Type B pancreatic cell (in vitro differentiated cells): ENCODE measurements at regions not wholly inside any gene's neighbourhood (a gene's known extent, or its start where the extent isn't known, plus 50 kb on each side); places are given as distances from the start of the nearest gene placed in this dataset.

Experiments used
- DNase-seq: peaks from one replicate; pipeline ENCODE4 v3.0.0; 2021; ENCODE audit warnings: mixed read lengths; ENCODE audit not compliant: unreplicated experiment; ENCODE audit errors: extremely low spot score
- H3K27ac Mint-ChIP-seq: 2 replicates; pipeline ENCODE4 v1.8.0; 2021; ENCODE audit warnings: mild to moderate bottlenecking, mixed read lengths
- H3K27me3 Mint-ChIP-seq: 2 replicates; pipeline ENCODE4 v1.8.0; 2021; ENCODE audit warnings: mixed read lengths
- H3K36me3 Mint-ChIP-seq: 2 replicates; pipeline ENCODE4 v1.8.0; 2021; ENCODE audit warnings: mixed read lengths
- H3K4me1 Mint-ChIP-seq: one replicate; pipeline ENCODE4 v1.8.0; 2021; ENCODE audit warnings: mixed read lengths; ENCODE audit not compliant: unreplicated experiment
- H3K4me3 Mint-ChIP-seq: 2 replicates; pipeline ENCODE4 v1.8.0; 2021; ENCODE audit warnings: mild to moderate bottlenecking, mixed read lengths
- H3K9me3 Mint-ChIP-seq: 2 replicates; pipeline ENCODE4 v1.8.0; 2021; ENCODE audit warnings: mixed read lengths
- TF ChIP-seq, protein P1 (sequence below): fragments of 200-600 bp; sonication (generic); conservative IDR thresholded peaks from 2 replicates; pipeline ENCODE4 v1.5.0; 2021; ENCODE audit warnings: antibody characterized with exemption, mild to moderate bottlenecking

DNA sequence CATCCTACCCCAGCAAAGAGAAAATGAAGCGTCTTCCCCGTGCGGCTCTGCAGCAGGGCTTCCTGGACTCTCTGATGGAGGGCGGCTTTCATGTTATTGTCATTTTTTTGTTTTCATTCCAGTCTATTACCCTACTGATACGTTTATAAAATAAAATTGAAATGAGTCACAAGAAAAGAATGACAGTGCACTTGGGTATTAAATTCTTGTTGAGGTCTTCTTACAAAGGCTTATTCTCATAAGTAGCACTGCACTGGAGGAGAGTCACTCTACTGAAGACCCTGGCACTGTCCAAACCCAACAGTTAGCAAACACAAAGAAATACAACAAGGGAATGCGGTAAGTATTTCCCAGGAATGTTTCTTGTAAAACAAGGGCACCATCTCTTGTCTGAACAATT lies 379.3 kb downstream of the MAFB start:
- Mint-ChIP-seq H3K27ac (no peak overlapping the region), H3K4me1 (peaks cover 16% of the 10 kb centered on the region), H3K4me3 (no peak overlapping the region), H3K36me3 (no peaks in the 10 kb centered on the region), H3K27me3 (peaks cover 2% of the 10 kb centered on the region), H3K9me3 (no peaks in the 10 kb centered on the region)
- TF ChIP-seq, protein P1, sequence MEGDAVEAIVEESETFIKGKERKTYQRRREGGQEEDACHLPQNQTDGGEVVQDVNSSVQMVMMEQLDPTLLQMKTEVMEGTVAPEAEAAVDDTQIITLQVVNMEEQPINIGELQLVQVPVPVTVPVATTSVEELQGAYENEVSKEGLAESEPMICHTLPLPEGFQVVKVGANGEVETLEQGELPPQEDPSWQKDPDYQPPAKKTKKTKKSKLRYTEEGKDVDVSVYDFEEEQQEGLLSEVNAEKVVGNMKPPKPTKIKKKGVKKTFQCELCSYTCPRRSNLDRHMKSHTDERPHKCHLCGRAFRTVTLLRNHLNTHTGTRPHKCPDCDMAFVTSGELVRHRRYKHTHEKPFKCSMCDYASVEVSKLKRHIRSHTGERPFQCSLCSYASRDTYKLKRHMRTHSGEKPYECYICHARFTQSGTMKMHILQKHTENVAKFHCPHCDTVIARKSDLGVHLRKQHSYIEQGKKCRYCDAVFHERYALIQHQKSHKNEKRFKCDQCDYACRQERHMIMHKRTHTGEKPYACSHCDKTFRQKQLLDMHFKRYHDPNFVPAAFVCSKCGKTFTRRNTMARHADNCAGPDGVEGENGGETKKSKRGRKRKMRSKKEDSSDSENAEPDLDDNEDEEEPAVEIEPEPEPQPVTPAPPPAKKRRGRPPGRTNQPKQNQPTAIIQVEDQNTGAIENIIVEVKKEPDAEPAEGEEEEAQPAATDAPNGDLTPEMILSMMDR, result no peak
- no peak for DNase-seq

DNA sequence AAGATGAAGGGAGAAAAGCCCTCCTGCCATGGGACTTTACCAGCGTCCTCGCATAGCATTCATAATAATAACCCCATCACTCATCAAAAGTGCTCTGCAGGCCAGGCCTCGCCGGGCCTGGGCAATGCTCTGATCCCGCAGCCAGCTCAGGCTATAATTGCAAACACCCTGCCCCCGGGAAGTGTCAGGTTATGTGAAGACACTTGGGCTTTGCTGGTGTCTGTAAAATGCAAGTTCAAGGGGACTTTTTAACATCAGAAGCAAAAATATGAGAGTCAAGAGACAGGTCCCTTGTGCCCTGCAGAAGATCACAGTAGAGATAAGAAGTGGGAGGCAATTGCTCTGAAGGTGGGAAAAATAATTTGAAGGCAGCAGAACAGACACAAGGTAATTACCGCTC lies 381.0 kb downstream of the MAFB start:
- Mint-ChIP-seq H3K4me3 (no peak overlapping the region), H3K36me3 (no peaks in the 10 kb centered on the region), H3K27ac (no peak overlapping the region), H3K4me1 (peaks cover 21% of the 10 kb centered on the region), H3K9me3 (no peaks in the 10 kb centered on the region), H3K27me3 (no peaks in the 10 kb centered on the region)
- DNase-seq, result no peak
- TF ChIP-seq, protein P1, result no peak

DNA sequence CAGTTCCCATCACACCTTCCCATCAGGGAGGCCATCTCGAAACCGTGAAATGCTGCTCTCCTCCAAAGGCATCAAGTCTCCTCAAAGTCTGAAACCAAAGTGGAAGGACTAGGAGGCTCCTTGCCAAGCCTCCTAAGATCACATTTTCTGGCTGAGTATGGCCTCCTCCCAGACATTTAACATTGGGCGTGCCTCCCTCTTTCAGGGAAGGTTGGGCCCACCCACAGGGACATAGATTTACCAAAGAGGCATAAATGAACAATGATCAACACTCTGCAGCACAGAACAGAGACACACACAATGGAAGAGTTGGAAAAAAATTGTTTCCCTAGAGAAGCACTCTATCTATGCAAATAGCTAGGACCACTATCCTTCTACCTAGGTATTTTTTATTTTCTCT lies 381.8 kb downstream of the MAFB start:
- Mint-ChIP-seq H3K4me1 (peaks cover 21% of the 10 kb centered on the region), H3K4me3 (no peak overlapping the region), H3K36me3 (no peaks in the 10 kb centered on the region), H3K27ac (no peak overlapping the region), H3K27me3 (no peaks in the 10 kb centered on the region), H3K9me3 (no peaks in the 10 kb centered on the region)
- TF ChIP-seq, protein P1, result no peak
- DNase-seq, result no peak

DNA sequence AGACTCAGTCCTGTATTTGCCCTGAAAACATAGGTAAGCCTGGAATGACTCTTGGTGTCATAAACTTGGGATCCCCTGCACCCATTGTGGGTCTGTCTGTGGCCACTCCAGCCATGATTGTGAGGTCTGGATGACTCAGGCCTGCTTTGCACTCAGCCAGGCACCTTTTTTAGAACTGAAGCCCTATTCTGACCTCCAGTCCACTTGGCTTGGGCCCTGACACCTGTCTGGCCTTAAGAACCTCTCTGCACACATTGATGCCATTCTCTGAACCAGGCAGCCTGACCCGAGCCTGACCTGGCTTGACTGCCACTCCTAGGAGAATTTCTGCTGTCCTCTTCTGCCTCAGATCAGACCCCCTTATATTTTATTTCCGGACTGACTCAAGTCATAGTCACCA lies 383.7 kb downstream of the MAFB start:
- Mint-ChIP-seq H3K4me3 (no peak overlapping the region), H3K9me3 (no peaks in the 10 kb centered on the region), H3K36me3 (no peaks in the 10 kb centered on the region), H3K27ac (no peak overlapping the region), H3K27me3 (no peaks in the 10 kb centered on the region), H3K4me1 (peaks cover 21% of the 10 kb centered on the region)
- no peak for DNase-seq
- TF ChIP-seq, protein P1, result no peak

DNA sequence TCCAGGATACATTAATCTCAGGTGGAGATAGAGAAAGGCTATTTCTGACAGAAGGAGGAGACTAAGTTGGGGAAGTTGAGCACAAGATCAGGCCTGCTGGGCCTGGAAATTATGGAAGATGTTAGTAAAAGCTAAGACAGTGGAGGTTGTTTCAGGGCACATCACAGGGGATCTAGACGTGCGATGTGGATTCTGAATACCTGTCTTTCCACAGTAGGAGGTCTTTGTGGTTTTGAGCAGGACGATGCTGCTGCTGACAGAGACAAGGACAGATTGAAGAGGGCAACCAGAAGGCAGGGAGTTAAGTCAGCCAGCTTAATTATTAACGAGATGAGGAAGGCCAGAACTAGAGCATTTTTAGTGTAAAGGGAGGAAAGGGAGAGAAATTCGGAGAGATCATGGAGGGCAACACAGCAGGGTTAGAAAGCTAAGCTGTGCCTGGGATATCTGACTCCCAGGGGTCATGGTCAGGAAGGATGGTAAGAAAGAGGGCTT lies 384.9 kb downstream of the MAFB start:
- Mint-ChIP-seq H3K4me1 (peaks cover 21% of the 10 kb centered on the region), H3K36me3 (no peaks in the 10 kb centered on the region), H3K4me3 (no peak overlapping the region), H3K9me3 (no peaks in the 10 kb centered on the region), H3K27ac (no peak overlapping the region), H3K27me3 (no peaks in the 10 kb centered on the region)
- no peak for DNase-seq
- TF ChIP-seq, protein P1, result no peak

DNA sequence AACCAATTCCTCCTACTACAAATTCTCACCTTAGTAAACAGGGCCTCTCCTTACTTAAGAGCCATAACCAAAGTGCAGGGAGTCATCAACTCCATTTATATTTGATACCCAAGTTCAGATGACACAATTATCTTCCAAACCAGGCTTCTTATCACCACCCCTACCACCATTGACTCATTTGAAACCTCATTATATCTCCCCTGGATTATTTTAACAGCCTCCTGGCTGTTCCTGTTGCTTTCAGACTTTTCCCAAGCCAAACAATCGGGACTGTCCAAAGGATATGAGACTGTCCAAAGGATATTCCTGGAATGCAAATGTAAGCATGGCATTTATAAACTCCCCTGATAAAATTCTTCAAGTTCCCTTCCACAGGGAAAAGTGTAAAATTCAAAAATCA lies 394.3 kb downstream of the MAFB start:
- Mint-ChIP-seq H3K9me3 (no peaks in the 10 kb centered on the region), H3K27me3 (no peaks in the 10 kb centered on the region), H3K36me3 (no peaks in the 10 kb centered on the region), H3K4me3 (no peak overlapping the region), H3K4me1 (peaks cover 12% of the 10 kb centered on the region), H3K27ac (no peak overlapping the region)
- TF ChIP-seq, protein P1, result no peak
- DNase-seq, result no peak
